Adrenal gland (tissue), 5 donors: ENCODE measurements at regions not wholly inside any gene's neighbourhood (a gene's known extent, or its start where the extent isn't known, plus 50 kb on each side); places are given as distances from the start of the nearest gene placed in this dataset.
"Not testable (repeated sequence)": the region's sequence is repeated elsewhere in the genome, so short reads cannot be mapped to it uniquely, and the experiment has no call there.

Source experiments
- CTCF ChIP-seq, 6 experiments: fragments of 450-650 bp in 4 of 6; fragments of 200-600 bp in 2 of 6; sonication (generic) in 1 of 6; IDR thresholded peaks; 1 replicate in 5 of 6; 2 replicates in 1 of 6; pipeline versions ENCODE4 v1.5.1 to v1.8.0; 2016 to 2021; ENCODE audit warnings: antibody characterized with exemption in 6 of 6, mild to moderate bottlenecking in 2 of 6, moderate library complexity in 1 of 6
- POLR2A ChIP-seq, 2 donors: fragments of 450-650 bp; IDR thresholded peaks; one replicate each; pipeline ENCODE4 v1.6.1; 2017; ENCODE audit warnings: antibody characterized with exemption in 2 of 2, mild to moderate bottlenecking in 2 of 2, moderate library complexity in 1 of 2
- donor health status: DM: no; HTN: no; CAD: no.

GRCh38 chr21:6158171-6158570 is 4363.2 kb upstream of the TPTE start:
- not testable (repeated sequence) for TF ChIP-seq CTCF, POLR2A (IDR thresholded peaks at IDR 0.05)
